Lower leg skin (tissue), 3 donors: ENCODE measurements at regions not wholly inside any gene's neighbourhood (a gene's known extent, or its start where the extent isn't known, plus 50 kb on each side); places are given as distances from the start of the nearest gene placed in this dataset.

Experiments used
- CTCF ChIP-seq, 3 donors: fragments of 450-650 bp; IDR thresholded peaks; one replicate each; pipeline ENCODE4 v1.5.1; 2016; ENCODE audit warnings: antibody characterized with exemption in 3 of 3, mild to moderate bottlenecking in 3 of 3, moderate library complexity in 2 of 3
- POLR2A ChIP-seq, 2 donors: fragments of 450-650 bp; IDR thresholded peaks; one replicate each; pipeline ENCODE4 v1.6.1; 2016 to 2017; ENCODE audit warnings: antibody characterized with exemption in 2 of 2, mild to moderate bottlenecking in 1 of 2, moderate library complexity in 1 of 2

GRCh38 chr7:10803720-10804119 lies 170.0 kb upstream of the PHF14 start:
- TF ChIP-seq POLR2A (IDR thresholded peaks at IDR 0.05) (no peak), CTCF (IDR thresholded peaks at IDR 0.05) (no peak)
